T47D (cell line): ENCODE measurements at regions not wholly inside any gene's neighbourhood (a gene's known extent, or its start where the extent isn't known, plus 50 kb on each side); places are given as distances from the start of the nearest gene placed in this dataset.

Experiments used
- DNase-seq, 2 experiments: peaks; one replicate each; pipeline versions ENCODE4 v3.0.0 to v3.0.0-alpha.2; 2011 to 2012; ENCODE audit warnings: low read depth in 1 of 2, low spot score in 1 of 2
- JUND ChIP-seq: IDR thresholded peaks from 2 replicates; pipeline ENCODE4 v1.6.1; 2012; ENCODE audit warnings: low read depth
- in situ Hi-C: cut with HindIII; loops from 2 replicates; pipeline ENCODE4 v1.10.0; 2016; ENCODE audit warnings: low sequenced_read_pairs, low pct_unique_long_range_greater_than_20kb

DNA sequence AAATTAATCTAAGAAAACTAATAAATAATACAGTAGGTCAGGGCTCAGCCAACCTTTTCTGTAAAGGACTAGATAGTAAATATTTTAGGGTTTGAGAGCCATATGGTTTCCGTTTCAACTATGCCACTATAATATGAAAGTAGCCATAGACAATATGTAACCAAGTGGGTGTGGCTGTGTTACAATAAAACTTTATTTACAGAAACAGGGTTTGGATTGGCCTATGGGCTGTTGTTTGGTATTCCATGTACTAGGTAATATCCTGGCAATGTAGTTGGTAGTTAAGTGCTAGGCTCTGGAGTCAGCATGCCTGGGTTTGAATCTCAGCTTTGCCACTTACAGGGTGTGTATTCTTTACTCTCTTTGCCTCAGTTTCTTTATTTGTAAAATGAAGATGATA is 156.5 kb upstream of the RPH3A start:
- no peak for DNase-seq
- no peak for TF ChIP-seq JUND
- in situ Hi-C loops: no loop called here

DNA sequence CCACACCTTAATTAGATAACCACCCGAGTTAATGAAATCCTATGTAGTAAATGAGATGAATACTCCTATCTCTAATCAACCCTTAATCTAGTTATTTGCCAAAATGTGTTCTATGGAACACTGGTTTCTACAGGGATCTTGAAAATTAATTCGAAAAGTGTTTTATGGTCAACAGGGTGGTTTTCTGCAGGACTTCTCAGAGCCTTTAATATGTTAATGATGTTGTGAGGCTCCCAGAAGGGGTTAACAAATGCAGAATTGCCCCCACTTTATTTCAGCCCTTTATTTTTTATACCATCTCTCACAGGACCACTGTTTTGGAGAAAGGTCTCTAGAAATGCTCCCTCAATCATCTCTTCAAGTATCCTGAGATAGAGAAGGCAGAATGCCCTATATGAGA is 153.1 kb upstream of the RPH3A start:
- DNase-seq: no peak
- in situ Hi-C loops: no loop called here
- no peak for TF ChIP-seq JUND

DNA sequence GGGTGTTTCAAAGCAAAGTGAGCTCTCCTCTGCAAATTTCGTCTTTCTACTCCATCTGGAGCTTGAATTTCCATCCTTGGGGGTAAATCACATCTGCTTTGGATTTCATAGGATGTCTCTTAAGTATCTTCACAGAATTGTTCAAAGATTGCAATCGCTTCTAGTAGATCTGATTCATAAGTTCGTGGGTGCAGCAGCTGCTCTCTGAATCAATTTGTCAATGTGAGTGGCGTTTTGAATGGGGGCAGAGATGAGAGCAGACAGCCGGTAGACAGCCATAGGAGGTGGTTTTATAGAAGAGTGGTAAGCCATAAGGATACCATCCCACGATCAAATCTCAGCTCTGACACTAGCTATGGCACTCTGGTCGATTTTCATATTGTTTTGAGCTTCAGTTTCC is 146.0 kb upstream of the RPH3A start:
- in situ Hi-C loops: no loop called here
- TF ChIP-seq JUND: no peak
- no peak for DNase-seq

DNA sequence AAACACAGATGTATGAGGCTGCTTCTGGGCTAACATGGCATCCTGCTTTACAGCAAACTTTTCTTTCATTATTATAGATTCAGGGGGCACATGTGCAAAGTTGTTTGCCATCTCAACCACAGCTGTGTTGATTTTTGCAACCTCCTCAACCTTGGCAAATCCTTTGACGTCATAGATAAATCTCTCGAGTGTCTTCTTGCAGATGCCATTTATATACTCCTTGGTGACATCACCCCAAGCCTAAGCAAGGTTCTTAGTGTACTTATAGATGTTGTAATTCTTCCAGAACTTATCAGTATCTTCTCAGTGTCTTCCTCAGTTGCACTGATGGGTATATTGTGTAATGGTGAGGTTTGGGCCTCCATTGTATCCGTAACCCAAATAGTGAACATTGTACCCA is 135.4 kb upstream of the RPH3A start:
- no peak for DNase-seq
- TF ChIP-seq JUND: no peak
- in situ Hi-C loops: no loop called here

DNA sequence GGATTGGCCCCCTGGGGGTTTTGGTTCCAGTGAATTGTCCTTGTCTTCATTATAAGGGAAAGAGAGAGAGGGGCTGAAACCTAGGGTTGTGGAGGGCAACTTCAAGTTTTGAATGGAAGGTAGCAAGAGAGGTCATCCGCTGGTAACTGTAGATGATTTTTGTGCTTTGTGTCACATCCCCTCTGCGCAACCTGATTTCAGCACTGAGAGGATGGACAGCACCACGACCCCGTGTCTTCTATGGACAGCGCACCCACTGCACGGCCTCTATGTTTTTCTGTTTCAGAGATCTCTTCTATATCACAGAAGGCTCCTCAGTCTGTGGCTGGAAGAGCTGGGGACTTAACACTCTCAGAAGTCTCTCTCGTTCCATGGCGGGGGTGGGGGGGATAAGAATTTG is 127.0 kb upstream of the RPH3A start:
- peak; percentile 39 to 69 for DNase-seq
- in situ Hi-C loops: no loop called here
- no peak for TF ChIP-seq JUND

DNA sequence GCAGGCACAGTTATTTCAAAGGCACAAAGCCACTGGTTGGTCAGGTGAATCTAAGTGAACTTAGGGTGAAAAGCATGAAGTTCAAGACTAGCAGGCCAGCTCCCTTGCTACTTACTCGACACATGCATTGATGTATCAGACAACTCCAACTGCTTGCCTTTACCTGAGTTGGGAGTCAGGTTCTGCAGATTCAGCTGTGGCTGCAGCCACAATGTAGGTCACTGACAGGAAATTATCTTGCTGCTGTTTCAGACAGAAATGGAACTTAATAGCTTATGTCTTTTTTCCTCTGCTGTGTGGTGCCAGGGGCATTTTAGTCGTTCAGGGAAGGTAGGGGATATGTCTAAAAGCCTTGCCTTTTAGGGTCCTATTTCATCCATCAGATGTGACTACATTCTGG is 125.6 kb upstream of the RPH3A start:
- in situ Hi-C loops: no loop called here

DNA sequence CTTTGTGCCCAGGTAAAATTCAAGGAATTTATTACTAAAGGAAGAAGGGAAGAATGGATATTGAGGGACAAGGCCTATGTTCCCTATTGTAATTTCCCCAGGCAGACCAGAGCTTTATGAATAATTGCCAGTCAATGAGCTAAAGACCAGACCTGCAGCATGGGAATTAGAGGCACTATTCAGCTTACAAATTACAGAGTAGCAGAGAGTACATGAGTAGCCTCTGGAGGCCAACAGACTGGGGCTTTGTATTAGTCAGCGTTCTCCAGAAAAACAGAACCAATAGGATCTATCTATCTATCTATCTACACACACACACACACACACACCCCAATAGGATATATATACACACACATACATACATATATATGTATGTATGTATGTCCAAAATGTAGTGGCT is 120.0 kb upstream of the RPH3A start:
- TF ChIP-seq JUND: no peak
- in situ Hi-C loops: no loop called here
- no peak for DNase-seq

More for the DNA sequence above, 125.6 kb upstream of the RPH3A start:
- TF ChIP-seq JUND: no peak
- DNase-seq: no peak

DNA sequence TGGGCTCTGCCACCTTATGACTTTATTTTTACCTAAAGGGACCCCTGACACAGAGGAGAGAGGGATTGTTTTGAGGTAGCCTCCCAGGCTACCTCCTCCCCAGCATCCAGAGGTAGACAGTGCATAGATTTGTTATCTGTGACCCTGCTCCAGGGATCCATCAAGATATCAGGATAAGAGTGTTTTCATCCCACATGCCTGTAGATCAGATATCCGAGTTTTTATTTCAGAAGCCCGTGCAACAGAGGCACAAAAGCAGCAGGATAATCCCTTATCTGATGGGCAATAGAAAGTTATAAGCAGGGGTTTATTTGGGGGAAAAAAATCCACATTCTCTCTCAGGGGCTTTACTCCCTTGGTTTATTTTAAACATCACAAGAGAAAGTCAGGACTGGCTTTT is 117.0 kb upstream of the RPH3A start:
- DNase-seq: no peak
- no peak for TF ChIP-seq JUND
- in situ Hi-C loops: no loop called here

DNA sequence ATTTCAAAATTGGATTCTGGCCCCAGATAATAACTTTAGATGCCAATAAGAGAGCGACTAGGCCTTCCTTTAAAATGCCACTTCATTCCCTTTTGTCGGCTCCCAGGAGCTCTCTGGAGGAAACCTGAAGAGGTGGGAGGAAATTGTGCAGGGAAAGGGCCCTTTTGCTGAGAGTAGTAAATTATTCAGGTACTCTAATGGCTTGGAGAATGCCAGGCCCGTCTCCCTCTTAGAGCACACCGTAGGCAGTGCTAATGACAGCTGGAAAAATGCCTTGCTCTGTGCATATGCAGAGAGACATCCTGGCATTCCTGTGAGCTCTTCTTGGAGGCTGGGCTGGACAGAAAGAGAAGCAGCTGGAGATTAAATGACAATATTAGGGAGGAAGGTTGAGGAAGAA is 115.0 kb upstream of the RPH3A start:
- DNase-seq: no peak
- TF ChIP-seq JUND: no peak
- in situ Hi-C loops: no loop called here

DNA sequence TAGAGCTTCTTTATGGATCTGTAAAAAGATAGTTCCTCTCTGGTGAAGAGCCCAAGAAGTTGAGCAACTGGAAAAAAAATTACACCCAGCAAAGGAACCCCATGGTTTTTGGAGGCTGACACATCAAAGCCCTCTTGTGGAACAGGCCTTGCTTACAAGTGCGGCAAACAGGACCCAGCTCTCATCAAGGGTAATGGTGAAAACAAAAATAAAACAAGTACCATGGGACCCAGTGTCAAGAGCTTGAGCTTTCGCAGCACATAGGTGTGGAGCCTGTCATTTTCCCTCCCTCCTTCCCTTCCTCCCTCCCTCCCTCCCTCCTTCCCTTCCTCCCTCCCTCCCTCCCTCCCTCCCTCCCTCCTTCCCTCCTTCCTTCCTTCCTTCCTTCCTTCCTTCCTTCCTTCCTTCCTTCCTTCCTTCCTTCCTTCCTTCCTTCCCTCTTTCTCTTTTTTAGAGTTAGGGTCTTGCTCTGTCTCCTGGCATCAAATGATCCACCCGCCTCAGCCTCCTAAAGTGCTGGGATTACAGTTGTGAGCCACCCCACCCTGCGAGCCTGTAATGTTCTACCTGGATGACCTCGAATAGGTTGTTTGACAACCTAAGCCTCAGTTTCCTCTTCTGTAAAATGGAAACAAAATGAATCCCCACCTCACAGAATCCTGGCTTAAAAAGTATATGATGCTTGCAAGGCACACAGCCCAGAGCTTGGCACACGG is 114.3 kb upstream of the RPH3A start:
- in situ Hi-C loops: no loop called here
- no peak for DNase-seq
- no peak for TF ChIP-seq JUND

DNA sequence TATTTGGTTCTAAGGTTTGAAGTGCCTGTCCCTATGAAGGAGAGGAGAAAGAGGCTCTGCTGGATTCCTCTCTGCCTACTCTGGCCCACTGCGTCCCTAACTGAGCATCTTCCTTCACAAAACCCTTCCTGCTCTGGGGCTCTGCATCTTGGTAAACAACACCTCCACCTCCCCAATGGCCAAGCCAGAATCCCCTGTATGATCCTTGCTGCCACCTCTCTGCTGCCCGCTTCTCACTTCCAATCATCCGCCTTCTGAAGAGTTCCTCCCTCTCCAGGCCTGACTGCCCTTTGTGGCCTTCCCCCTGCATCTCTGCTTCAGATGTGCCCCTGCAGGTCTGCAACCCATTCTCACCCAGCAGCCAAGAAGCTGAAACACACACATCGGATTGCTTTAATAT is 110.6 kb upstream of the RPH3A start:
- no peak for TF ChIP-seq JUND
- in situ Hi-C loops: no loop called here
- DNase-seq: no peak

DNA sequence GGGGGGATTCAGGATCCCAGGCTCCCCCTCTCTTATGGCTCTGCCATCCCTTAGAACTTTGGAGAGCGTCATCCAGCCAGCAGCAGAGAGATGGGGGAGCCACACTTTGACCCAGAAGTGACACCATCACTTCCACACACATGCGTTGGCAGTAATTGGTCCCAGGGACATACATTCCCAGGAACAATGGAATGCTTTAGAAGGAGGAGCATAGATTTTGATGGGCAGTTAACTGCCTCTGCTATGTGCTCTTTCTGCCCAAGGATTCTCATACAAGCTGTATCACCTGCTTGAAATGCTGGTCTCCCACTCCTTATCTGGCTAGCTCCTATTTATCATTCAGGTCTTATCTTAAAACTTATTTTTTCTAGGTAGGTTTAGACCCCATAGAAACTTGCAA is 109.0 kb upstream of the RPH3A start:
- in situ Hi-C loops: no loop called here
- TF ChIP-seq JUND: no peak
- DNase-seq: no peak

DNA sequence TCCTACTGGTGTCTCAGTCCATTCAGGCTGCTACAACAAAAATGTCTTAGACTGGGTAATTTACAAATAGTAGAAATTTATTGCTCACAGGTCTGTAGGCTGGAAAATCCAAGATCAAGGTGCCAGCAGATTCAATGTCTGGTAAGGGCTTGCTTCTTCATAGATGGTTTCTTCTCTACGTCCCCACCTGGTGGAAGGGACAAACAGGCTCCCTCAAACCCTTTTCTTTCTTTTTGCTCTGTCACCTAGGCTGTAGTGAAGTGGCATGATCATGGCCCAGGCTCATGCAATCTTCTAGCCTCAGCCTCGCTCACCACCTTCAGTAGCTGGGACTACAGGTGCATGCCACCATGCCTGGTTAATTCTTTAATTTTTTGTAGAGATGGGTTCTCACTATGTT is 106.8 kb upstream of the RPH3A start:
- TF ChIP-seq JUND: no peak
- peak in 1 of 2 experiments; percentile 37 for DNase-seq
- in situ Hi-C loops: no loop called here

DNA sequence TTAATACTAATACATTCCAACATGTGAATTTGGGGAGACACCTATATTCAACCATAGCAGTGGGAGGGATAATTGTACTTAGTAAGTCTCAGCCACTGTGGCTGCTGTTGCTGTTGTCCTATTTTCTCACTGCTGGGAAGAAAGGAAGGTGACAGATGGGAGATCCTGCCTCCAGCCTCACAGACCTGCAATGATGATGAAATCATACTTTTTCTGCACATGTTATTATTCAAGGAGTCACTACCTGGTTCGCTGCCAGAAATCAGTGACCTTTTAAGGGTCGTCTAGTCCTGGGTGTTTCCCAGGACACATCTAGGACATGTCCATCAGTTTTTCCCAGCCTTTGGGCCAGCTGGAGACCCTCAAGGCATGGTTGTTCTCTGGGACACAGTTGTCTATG is 106.2 kb upstream of the RPH3A start:
- in situ Hi-C loops: no loop called here
- no peak for TF ChIP-seq JUND

More for the DNA sequence above, 106.2 kb upstream of the RPH3A start:
- DNase-seq: no peak
